ENCODE measurements at regions not wholly inside any gene's neighbourhood (a gene's known extent, or its start where the extent isn't known, plus 50 kb on each side); places are given as distances from the start of the nearest gene placed in this dataset.
A peak's percentile ranks its signal among the peaks of the same experiment; 100 is the strongest.

DNA sequence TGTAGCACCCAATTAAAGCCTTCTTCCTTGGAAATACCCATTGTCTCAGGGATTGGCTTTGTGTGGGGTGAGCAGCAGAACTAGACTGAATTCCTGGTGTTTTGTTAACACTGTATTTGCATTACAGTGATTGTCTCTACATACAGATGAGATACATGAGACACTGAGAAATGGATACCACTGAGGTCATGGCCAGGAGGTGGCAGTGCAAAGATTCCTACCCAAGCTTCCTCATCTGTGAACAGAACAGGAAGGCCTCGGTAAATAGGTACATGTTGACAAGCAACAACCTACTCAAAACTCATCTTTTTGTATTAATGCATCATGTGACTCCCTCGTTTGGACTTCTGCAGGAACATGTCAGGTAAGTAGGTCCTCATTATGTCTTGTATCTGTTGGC is 445.8 kb upstream of the RGPD4 start:
- DNase-seq (ENCODE audit: low spot score) = peak; percentile 6

DNA sequence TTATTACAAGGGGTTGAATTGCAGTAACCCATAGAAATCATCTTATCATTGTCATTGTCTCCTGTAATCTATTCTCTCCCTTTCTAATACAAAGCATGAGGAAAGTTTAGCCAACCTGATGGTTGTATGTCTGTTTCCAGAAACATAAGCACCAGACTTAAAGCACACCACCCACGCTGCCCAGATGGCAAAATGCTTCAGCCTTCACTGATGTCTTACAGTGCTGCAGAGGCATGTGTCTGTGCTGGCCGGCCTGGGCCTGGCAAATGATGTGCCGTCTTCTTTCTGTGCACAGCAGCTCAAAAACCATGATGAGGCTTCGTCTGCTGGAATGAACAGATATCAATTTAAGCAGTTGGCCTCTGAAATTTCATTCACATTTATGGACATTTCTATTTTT is 443.0 kb upstream of the RGPD4 start:
- DNase-seq (ENCODE audit: low spot score) = no peak

DNA sequence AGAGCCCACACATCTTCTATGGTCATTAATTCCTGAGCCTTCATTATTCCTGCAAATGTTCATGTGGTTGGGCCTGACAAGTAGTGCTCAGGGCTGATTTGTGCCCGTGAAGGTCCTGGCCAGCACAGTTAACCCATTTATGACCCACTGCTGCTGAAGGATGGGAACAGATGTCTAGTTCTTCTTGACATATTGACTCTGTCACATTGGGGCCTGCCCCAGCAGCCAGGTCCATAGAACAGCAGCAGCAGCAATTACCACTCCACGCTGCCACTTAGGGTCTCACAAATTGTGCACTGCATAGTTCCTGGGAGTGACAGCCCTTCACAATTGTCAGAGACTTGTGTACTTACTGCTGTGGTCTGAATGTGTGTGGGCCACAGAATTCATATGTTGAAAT is 442.3 kb upstream of the RGPD4 start:
- no peak for DNase-seq (ENCODE audit: low spot score)

DNA sequence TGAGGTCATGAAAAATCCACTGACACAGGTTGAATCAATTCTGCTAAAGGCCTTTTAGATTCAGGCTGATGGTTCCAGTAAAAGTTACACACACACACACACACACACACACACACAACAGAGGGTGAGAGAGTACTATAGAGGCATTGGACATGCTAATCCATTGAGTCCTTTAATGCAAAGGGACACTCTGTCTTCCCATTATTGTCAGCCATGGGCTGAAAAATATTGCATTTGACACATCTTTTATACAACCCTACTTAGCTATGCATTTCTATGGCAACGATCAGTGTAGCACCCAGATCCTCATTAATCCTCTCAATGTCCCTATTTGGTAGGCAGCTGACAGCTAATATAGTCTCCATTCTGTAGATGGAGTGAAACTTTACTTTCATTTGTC is 440.8 kb upstream of the RGPD4 start:
- DNase-seq (ENCODE audit: low spot score) = no peak

DNA sequence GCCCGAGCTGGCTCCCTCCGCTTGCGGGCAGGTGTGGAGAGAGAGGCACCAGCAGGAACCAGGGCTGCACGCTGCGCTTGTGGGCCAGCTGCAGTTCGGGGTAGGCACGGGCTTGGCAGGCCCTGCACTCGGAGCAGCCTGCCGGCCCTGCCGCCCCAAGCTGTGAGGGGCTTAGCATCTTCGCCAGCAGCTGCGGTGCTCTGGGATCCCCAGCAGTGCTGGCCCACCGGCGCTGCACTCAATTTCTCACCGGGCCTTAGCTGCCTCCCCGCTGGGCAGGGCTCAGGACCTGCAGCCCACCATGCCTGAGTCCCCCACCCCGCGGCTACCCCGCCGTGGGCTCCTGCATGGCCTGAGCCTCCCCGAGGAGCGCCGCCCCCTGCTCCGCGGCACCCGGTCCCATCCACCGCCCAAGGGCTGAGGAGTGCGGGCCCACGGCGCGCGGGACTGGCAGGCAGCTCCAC is 434.4 kb upstream of the RGPD4 start:
- no peak for DNase-seq (ENCODE audit: low spot score)

DNA sequence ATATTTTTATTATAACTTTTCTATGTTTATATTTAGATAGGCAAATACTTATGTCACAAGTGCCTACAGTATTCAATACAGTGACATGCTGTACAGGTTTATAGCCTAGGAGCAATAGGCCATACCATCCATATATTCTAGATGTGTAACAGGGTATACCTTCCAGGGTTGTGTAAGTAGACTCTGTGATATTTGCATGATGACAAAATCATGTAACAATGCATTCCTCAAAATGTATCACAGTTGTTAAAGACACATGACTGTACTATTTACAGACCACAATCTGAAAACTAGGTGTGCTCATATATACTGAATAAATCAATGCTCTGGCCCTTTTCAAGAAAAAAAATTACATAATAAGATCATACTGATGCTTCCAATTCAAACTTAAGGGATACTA is 433.2 kb upstream of the RGPD4 start:
- no peak for DNase-seq (ENCODE audit: low spot score)

DNA sequence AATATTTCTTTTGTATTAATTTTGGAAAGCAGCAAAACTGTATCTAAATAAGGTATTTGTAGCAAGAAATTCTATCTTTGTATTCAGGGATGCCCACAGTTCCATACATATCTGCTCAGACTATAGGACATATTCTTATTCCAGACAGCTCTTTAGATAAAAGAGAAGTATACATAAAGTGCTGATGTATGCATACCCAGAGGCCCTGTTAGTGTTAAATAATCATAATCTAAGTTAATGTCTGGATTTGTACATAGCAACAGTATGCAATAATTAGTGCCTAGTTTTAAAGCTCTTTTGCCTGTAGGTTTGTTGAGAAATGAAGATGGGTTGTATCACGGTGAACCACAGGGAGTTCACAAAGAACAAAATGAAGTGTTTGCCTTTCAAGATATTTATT is 428.0 kb upstream of the RGPD4 start:
- no peak for DNase-seq (ENCODE audit: low spot score)

DNA sequence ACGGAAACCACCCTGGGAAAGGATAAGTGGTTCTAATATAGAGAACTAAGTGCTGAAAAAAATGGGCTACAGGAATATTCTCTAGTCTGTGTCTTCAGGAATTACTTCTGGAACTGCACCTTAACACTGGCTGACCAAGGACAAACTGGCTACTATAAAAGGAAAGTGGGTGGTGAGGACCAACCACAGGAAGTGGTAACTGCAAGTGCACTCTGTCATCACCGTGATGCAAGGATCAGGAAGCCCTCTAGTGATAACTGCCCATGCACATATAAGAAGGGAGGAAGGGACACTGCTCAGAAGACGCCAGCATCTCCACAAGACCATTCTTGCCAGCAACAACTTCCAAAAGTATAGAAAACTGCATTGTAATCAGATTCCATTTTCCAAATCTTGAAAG is 424.4 kb upstream of the RGPD4 start:
- no peak for DNase-seq (ENCODE audit: low spot score)

DNA sequence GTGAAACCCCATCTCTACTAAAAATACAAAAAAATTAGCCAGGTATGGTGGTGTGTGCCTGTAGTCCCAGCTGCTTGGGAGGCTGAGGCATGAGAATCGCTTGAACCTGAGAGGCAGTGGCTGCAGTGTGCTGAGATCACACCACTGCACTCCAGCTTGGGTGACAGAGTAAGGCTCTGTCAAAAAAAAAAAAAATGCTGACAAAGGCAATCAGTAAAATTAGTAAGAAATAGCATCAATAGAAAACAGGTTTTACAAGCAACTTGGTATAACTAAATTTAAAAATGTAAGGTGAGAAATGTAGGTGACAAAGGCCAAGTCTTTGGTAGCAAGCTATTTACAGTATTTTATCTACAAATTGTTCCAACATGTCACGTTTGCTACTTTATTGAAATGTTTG is 421.4 kb upstream of the RGPD4 start:
- DNase-seq (ENCODE audit: low spot score) = no peak

DNA sequence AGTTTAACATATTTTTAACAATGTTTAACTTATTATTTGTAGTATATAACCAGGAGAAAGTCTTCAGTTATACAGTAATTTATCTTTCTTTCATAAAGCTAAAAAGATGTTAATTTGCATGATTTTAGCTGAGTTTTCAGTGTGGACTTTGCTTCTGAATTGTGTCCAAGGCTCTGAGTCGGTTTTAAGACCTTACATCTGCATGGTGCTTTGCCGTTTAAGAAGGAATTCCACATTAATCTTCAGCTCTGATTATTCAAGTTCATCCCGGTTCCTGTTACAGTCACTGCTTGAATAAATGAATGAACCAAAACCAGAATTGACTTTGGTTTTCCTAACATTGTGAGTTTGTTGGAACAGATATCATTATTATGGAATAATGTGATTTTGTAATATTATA is 419.7 kb upstream of the RGPD4 start:
- no peak for DNase-seq (ENCODE audit: low spot score)

DNA sequence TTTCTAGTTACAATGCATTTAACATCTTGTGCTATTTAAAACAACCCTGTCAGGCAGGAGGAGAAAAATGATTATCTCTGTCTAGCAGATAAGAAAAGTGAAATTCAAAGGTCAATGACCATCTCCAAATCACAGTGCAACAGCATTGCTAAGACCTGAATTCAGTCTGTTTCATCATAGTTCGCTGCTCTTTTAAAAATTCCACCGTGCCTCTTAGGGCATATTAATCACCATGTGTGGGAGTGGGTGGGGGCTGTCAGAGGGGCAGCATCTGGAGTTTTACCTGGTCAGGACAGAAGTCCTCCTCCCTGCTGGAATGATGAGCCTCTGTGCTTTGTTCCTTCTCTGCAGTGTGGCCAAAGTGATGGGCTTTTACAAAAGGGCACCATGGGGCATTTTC is 418.7 kb upstream of the RGPD4 start:
- no peak for DNase-seq (ENCODE audit: low spot score)

DNA sequence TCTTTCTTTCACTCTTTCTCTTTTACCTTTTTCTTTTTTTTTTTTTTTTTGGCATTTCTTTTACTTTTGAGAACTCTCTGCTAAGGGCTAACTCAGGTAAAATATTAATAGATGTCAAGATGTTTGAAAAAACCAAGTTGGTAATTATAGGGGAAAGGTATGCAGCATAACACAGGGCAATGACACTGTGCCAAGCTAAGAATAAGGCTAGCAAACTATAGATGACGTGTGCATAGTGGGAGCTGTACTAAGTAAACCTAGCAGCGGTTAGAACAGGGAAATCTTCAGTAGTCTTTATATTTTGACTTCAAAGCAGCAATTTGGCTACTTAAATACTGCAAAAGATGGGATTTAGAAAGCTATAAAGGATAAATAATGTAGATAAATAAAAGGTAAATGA is 415.4 kb upstream of the RGPD4 start:
- no peak for DNase-seq (ENCODE audit: low spot score)

DNA sequence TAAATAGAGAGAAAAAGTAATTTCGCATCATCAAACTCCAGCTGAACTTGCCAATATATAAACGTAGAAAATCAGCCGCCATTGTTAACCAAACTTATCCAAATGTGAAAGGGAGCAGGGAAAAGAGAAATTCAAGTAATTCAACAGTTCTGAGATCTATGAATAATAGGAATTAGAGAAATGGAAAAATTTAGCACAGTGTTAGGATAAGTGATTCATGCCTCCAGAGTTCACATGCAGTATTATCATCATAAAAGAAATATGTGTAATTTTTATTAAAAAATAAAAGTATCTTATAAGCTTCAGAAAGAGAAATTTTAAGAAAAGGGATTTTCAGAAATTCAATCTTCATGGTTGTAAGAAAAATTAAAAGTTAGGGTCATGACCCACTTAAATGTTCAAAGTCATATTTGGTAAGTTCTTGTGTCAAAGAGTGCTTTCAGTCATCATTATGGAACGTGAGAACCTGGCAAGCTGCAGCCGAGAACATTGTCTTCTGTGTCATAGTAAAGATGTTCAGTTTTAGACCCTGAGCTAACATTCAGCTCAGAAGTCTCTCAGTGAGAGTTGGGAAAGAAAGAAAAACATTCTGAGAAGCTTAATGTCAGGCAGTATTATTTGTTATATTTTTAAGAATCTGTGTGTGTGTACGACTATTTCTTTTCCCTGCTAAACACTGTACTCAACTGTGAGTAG is 414.3 kb upstream of the RGPD4 start:
- no peak for DNase-seq (ENCODE audit: low spot score)

DNA sequence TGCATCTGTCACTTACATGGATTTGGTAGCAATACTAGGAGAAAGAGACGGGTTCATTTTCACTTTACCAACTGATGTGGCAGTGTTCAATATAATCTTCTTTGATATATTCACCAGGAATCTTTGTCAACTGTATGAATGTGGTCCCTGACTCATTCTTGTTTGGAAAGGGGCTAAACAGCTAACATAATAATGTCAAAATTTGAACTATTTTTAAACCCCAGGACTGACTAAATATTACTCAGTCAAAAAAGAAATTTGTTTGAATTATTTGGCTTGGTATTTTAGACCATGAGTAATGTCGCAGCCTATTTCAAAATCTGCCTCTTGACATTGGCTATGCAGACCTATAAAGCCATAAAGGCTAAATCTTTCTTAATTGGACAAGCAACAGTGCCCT is 413.7 kb upstream of the RGPD4 start:
- no peak for DNase-seq (ENCODE audit: low spot score)

DNA sequence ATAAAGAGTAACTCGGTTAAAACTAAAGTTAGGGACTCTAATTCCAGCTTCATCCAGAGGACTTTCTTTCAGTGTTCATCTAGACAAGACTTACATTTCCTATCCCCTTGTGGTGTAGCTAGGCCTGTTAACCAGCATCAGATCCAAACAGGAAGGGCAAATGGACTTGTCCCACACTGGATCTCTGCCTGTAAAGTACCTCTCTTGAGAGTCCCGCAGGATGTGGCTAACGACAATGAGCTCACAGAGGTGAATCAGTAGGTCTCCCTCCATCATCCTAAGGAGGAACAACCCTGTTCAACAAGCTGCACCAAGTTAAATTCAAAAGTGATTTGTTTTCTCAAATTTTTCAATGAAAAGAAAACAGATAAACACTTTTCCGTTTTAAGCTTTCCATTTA is 412.3 kb upstream of the RGPD4 start:
- no peak for DNase-seq (ENCODE audit: low spot score)

DNA sequence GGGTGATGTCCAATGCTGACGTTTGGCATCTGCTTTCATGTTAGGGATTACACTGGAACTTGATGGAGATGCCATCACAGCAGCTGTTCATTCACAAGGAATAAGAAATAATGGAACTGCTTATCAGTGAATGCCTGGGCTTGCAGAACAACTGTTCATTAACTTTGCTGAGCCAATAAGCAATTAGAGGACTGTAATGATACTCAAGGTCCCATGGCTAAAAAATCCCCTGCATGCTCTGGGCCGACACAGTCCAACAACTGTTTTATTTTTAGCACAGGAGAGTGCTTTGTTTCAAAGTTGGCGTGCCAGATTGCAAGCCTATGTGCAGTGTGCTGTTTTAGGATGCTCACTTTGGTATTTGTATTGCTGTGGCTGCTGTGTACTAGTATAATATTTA is 408.0 kb upstream of the RGPD4 start:
- DNase-seq (ENCODE audit: low spot score) = no peak

DNA sequence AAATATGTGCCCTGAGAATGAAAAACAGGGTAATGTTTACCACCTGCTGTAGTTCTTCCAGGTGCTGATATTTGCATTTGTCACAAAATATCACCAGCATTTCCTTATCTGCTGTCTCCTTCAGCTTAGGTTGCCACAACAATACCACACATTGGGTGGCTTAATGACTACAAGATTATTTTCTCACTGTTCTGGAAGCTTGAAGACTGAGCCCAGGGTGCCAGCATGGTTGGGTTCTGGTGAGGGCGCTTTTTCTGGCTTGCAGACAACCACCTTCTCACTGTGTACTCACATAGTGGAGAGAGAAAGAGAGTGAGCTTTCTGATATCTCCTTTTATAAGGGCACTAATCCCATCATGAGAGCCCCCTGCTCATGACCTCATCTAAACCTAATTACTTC is 407.5 kb upstream of the RGPD4 start:
- no peak for DNase-seq (ENCODE audit: low spot score)

DNA sequence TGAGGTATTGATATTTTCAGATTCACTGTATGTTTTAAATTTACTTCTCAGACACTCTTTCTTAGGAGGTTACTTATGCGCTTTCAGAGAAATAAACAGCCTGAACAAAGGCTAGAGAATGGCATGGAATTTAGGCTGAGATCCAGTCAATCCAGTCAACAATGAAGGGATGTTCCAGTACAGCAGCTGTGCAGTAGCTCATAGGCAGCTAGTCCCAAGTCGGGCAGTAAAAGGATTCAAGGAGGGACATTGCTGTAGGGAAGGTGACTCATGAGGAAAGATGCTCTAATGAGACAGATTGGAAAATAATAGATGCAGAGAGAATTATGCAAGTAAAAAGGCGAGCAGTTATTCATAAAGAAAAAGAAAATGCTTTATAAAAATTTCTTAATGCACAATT is 397.9 kb upstream of the RGPD4 start:
- no peak for DNase-seq (ENCODE audit: low spot score)

DNA sequence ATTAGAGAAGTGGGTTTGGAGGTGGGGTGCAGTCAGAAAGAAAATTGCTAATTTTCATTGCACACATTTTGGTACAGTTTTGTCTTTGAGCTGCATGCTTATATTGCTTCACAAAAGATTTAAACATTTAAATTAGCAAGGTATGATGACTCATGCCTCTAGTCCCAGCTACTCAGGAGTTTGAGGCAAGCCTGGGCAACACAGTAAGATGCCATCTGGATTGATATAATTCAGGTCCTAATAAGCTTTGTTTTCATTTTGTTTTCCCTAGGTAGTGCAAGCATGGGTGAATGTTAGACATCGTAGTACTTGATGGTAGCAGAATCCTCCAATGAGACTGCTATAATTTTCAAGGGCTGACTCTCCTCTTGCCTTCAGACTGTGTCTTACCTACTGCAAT is 396.7 kb upstream of the RGPD4 start:
- DNase-seq (ENCODE audit: low spot score) = no peak

DNA sequence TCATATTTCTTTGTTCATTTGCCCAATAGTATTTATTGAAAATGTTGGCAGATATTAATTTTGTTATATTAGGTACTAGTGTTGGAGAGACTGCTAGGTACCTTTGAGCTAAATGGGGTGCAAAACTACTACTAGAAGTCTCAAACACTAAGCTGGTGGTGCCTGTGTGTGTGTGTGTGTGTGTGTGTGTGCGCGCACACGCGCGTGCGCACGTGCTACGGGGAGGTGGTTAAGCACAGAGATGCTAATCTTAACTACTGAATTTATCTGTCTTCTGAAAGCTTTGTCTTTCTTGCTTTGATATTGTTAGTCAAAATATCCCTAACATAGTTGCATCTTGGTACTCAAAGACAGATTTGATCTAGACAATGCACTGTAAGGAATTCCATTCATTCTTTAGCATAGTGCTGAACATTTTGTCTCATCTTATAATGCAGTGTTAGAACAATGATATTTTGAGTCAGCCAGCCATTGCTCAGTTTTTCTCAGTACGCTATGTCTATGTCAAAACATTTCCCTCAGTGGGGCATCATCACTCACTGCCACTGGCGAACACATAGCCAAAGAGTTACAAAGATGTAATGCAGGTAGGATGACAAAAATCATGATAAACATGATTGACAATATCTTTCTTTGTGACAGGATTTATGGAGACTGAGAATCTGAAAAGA is 396.0 kb upstream of the RGPD4 start:
- DNase-seq (ENCODE audit: low spot score) = no peak

DNA sequence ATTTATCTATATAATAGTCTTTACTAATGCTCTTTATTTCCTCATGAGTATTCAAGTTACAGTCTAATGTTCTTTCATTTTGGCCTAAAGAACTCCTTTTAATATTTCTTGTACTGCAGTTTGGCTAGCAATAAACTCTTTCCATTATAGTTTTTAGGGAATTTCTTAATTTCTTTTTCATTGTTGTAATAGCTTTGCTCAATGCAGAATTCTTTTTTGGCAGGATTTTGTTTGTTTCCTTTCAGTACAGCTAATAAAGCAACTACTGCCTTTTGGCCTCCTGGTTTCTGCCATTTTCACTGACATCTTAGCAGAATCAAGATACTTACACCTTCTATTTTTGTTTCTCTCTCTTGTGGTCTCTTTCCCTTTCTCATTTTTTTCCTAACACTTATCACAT is 390.4 kb upstream of the RGPD4 start:
- no peak for DNase-seq (ENCODE audit: low spot score)

DNA sequence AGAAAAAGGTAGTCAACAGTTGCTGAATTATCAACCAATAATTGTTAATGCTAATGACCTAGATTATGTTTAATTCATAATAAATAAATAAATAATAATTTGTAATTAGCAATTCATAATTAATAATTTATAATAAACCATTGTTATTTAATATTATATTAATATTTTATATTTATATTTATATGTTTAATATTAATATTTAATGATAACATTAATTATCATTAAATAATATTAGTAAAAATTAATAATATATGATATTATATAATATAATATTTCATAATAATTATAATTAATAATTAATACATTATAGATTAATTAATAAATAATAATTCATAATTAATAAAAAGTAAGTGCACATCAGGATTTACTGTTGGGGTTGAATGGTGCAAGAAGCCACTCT is 389.4 kb upstream of the RGPD4 start:
- no peak for DNase-seq (ENCODE audit: low spot score)

DNA sequence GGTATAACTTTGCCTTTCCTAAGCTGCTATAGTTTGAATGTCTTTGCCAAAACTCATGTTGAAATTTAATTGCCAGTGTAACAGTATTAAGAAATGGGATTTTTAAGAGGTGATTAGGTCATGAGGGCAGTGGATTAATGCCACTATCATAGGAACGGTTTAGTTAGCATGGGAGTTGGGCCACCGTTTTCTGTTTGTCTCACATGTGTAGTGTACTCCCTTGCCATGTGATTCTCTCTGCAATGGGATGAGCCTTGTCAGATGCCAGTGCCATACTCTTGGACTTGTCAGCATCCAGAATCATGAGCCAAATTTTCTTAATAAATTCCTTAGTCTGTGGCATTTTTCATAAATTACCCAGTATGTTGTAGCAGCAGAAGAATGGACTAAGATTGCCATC is 388.9 kb upstream of the RGPD4 start:
- no peak for DNase-seq (ENCODE audit: low spot score)

DNA sequence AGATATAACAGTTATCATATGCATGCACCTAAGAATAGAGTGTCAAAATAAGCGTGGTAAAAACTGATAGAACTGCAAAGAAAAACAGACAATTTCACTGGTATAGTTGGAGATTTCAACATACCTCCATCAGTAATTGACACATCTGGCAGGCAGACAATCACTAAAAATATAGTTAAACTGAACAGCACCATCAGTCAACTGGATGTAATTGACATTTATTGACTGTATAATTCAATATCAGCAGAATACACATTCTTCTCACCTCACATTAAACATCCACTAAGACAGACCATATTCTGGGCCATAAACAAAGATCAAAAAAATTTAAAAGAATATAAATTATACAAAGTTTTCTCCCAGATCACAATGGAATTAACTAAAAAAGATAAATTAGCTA is 378.5 kb upstream of the RGPD4 start:
- DNase-seq (ENCODE audit: low spot score) = no peak
